ENCODE measurements at regions not wholly inside any gene's neighbourhood (a gene's known extent, or its start where the extent isn't known, plus 50 kb on each side); places are given as distances from the start of the nearest gene placed in this dataset.

DNA sequence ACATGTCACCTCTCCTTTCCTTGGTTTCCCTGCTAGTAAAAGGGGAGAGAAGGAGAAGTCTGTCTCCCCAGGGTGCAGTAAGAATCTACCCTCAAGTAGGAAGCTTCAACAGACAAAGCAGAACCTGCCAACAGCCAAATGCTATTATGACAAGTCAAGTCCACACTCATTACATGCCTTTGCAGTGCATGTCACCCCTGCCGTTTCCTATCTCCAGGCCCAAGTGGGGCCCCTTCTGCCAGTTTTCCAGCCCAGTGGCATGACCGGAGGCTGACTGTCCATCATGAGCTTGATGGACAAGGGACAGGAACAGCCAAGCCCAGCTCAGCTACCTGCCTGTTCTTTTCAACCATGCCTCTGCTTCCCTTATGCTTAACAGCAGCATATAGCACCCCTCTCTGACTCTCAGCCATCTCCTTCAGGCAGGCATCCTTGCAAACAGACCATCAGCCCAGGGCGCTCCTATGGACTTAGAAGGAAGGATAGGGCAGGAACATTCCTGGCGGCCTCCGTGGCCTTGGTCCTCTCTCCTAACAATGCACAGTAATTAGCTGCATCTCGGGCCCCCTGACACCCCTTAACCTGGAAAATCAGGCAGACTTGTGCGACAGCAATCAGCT is 107.2 kb upstream of the RAD23B start:
- no peak overlapping the region for H3K9ac ChIP-seq (ENCODE audit: low read depth, low read length, poor library complexity, severe bottlenecking)
- no peaks in the 10 kb centered on the region for H3F3A ChIP-seq (ENCODE audit: low read depth)
- no peak overlapping the region for H3K4me3 ChIP-seq (ENCODE audit: low read length, poor library complexity, severe bottlenecking)
- H3K36me3 ChIP-seq (ENCODE audit: insufficient read depth, low read length), result no peaks in the 10 kb centered on the region
- no peak overlapping the region for H3K4me2 ChIP-seq (ENCODE audit: low read depth, low read length, poor library complexity, severe bottlenecking)
- no peaks in the 10 kb centered on the region for H4K20me1 ChIP-seq (ENCODE audit: insufficient read depth, low read length, poor library complexity, severe bottlenecking)
- no peaks in the 10 kb centered on the region for H3K9me2 ChIP-seq (replicated peaks; ENCODE audit: low read depth, low read length)
- no peaks in the 10 kb centered on the region for H3K9me3 ChIP-seq (ENCODE audit: insufficient read depth, low read depth, low read length)
- H3K4me1 ChIP-seq (ENCODE audit: insufficient read depth, low read length, poor library complexity, severe bottlenecking), result peaks cover 12% of the 10 kb centered on the region
- H3K79me2 ChIP-seq (ENCODE audit: insufficient read depth, low read length), result no peaks in the 10 kb centered on the region
- H3K27me3 ChIP-seq (ENCODE audit: insufficient read depth, low read length, poor library complexity, severe bottlenecking), result no peaks in the 10 kb centered on the region
- TF ChIP-seq, protein P1, sequence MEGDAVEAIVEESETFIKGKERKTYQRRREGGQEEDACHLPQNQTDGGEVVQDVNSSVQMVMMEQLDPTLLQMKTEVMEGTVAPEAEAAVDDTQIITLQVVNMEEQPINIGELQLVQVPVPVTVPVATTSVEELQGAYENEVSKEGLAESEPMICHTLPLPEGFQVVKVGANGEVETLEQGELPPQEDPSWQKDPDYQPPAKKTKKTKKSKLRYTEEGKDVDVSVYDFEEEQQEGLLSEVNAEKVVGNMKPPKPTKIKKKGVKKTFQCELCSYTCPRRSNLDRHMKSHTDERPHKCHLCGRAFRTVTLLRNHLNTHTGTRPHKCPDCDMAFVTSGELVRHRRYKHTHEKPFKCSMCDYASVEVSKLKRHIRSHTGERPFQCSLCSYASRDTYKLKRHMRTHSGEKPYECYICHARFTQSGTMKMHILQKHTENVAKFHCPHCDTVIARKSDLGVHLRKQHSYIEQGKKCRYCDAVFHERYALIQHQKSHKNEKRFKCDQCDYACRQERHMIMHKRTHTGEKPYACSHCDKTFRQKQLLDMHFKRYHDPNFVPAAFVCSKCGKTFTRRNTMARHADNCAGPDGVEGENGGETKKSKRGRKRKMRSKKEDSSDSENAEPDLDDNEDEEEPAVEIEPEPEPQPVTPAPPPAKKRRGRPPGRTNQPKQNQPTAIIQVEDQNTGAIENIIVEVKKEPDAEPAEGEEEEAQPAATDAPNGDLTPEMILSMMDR (conservative IDR thresholded peaks at IDR 0.05; ENCODE audit: low read length), result no peak
- no peak for TF ChIP-seq EZH2phosphoT487 (IDR thresholded peaks at IDR 0.05; ENCODE audit: borderline replicate concordance)
- H2AFZ ChIP-seq (ENCODE audit: low read length), result no peak overlapping the region

DNA sequence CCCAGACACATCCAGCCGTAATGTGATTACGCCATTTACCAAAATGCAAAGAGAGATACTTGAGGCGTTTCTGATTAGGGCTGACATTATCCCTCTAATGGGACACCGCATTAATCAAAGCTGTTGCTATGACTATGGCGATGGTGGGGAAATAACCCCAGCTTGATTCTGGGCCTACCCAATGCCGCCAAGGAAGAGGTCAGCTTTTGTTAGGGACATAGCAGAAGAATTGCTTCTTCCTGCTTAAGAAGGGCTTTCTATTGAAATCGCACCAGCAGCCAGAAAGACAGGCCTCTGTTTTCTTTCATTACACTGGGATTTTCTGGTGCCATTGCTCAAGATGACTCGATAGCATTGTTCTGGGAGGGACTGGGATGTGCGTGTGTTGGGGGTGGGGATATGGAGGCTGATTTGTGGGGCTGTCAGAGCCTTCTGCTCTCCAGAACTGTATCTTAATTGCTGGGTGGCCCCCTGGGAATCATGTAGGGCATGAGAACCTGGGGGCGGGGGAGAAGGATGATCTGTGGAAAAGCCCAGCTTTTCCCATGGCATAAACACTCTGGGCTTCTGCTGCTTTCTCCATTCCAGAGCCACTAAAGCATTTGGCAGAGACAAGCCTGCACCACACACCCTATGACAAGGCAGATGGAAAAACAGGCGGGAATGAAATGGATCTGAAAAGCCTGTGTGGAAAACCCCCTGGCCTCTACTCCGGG is 106.5 kb upstream of the RAD23B start:
- H3K27me3 ChIP-seq (ENCODE audit: insufficient read depth, low read length, poor library complexity, severe bottlenecking), result no peaks in the 10 kb centered on the region
- no peaks in the 10 kb centered on the region for H3K36me3 ChIP-seq (ENCODE audit: insufficient read depth, low read length)
- no peaks in the 10 kb centered on the region for H3K79me2 ChIP-seq (ENCODE audit: insufficient read depth, low read length)
- H3K4me2 ChIP-seq (ENCODE audit: low read depth, low read length, poor library complexity, severe bottlenecking), result no peak overlapping the region
- H3K4me1 ChIP-seq (ENCODE audit: insufficient read depth, low read length, poor library complexity, severe bottlenecking), result peaks cover 12% of the 10 kb centered on the region
- H2AFZ ChIP-seq (ENCODE audit: low read length), result no peak overlapping the region
- no peak overlapping the region for H3K9ac ChIP-seq (ENCODE audit: low read depth, low read length, poor library complexity, severe bottlenecking)
- no peaks in the 10 kb centered on the region for H3F3A ChIP-seq (ENCODE audit: low read depth)
- no peaks in the 10 kb centered on the region for H3K9me2 ChIP-seq (replicated peaks; ENCODE audit: low read depth, low read length)
- TF ChIP-seq, protein P1 (conservative IDR thresholded peaks at IDR 0.05; ENCODE audit: low read length), result no peak
- TF ChIP-seq EZH2phosphoT487 (IDR thresholded peaks at IDR 0.05; ENCODE audit: borderline replicate concordance), result no peak
- H4K20me1 ChIP-seq (ENCODE audit: insufficient read depth, low read length, poor library complexity, severe bottlenecking), result no peaks in the 10 kb centered on the region
- no peak overlapping the region for H3K4me3 ChIP-seq (ENCODE audit: low read length, poor library complexity, severe bottlenecking)
- H3K9me3 ChIP-seq (ENCODE audit: insufficient read depth, low read depth, low read length), result no peaks in the 10 kb centered on the region

DNA sequence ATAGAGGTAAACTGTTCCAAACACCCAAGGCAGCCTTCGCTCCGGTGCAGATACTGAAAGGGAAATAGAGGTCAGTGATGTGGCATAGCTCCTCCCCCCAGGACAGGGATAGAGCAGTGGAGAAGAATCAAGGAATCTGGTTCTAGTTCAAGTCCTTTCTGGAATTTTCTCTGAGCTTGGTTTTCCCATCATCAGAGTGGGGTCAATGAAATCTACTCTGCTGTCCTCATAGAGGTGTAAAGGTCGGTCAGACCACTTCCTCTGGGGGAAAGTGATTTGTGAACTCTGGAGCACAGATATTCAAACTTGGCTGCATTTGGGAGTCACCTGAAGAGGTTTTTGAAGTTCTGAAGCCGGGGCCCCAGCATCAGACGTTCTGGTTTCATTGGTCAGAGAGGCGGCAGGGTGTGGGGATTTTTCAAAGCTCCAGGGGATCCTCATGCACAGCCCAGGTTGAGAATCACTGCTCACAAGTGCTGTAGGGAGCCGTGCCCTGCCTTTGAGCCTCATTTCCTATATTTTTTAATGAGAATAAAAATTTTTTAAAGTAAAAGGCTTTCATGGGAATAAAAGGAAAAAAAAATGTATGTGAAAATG is 105.7 kb upstream of the RAD23B start:
- no peaks in the 10 kb centered on the region for H3K79me2 ChIP-seq (ENCODE audit: insufficient read depth, low read length)
- no peaks in the 10 kb centered on the region for H3K9me2 ChIP-seq (replicated peaks; ENCODE audit: low read depth, low read length)
- H3K27me3 ChIP-seq (ENCODE audit: insufficient read depth, low read length, poor library complexity, severe bottlenecking), result no peaks in the 10 kb centered on the region
- no peak overlapping the region for H3K9ac ChIP-seq (ENCODE audit: low read depth, low read length, poor library complexity, severe bottlenecking)
- H3K9me3 ChIP-seq (ENCODE audit: insufficient read depth, low read depth, low read length), result no peaks in the 10 kb centered on the region
- no peak overlapping the region for H3K4me3 ChIP-seq (ENCODE audit: low read length, poor library complexity, severe bottlenecking)
- TF ChIP-seq, protein P1 (conservative IDR thresholded peaks at IDR 0.05; ENCODE audit: low read length), result no peak
- no peak for TF ChIP-seq EZH2phosphoT487 (IDR thresholded peaks at IDR 0.05; ENCODE audit: borderline replicate concordance)
- no peak overlapping the region for H3K4me2 ChIP-seq (ENCODE audit: low read depth, low read length, poor library complexity, severe bottlenecking)
- H3K36me3 ChIP-seq (ENCODE audit: insufficient read depth, low read length), result no peaks in the 10 kb centered on the region
- no peaks in the 10 kb centered on the region for H4K20me1 ChIP-seq (ENCODE audit: insufficient read depth, low read length, poor library complexity, severe bottlenecking)
- H2AFZ ChIP-seq (ENCODE audit: low read length), result no peak overlapping the region
- peaks cover 12% of the 10 kb centered on the region for H3K4me1 ChIP-seq (ENCODE audit: insufficient read depth, low read length, poor library complexity, severe bottlenecking)
- H3F3A ChIP-seq (ENCODE audit: low read depth), result no peaks in the 10 kb centered on the region

All from Loucy (cell line).